Endothelial cell of umbilical vein (primary cell): ENCODE measurements at regions not wholly inside any gene's neighbourhood (a gene's known extent, or its start where the extent isn't known, plus 50 kb on each side); places are given as distances from the start of the nearest gene placed in this dataset.

Source experiments
- BruUV-seq: library from RNA; stranded (reverse); fragments of 400-500 nt; replicated peaks from 2 replicates; lab custom pipeline; 2021; lab: Mats Ljungman, UMichigan
- CTCF ChIA-PET: fragments of 300-600, 350-600 bp; sonication (Branson Sonifier 250); formaldehyde crosslinking; loops from one replicate; lab custom pipeline; 2021; ENCODE audit warnings: antibody characterized with exemption, inconsistent platforms; lab: Charles Lee
- POLR2A ChIA-PET: fragments of 300-600, 350-600 bp; sonication (Branson Sonifier 250); formaldehyde crosslinking; loops from one replicate; lab custom pipeline; 2021; ENCODE audit warnings: antibody characterized with exemption, inconsistent platforms; lab: Charles Lee
- DNase-seq: peaks from one replicate; pipeline ENCODE4 v3.0.0-alpha.2; 2011; ENCODE audit warnings: low read depth, low spot score
- FAIRE-seq: peaks from 2 replicates; lab custom pipeline; 2011; peaks lifted over from hg19 to GRCh38; lab: Jason Lieb, UNC
- H2AFZ ChIP-seq: 2 replicates; pipeline ENCODE4 v1.6.0; 2012; ENCODE audit warnings: low read depth, low read length, control low read depth, inconsistent platforms
- H3K27ac ChIP-seq: 2 replicates; pipeline ENCODE4 v1.5.1; 2011; ENCODE audit warnings: low read depth, mild to moderate bottlenecking, control low read depth, low read length, moderate library complexity; ENCODE audit not compliant: insufficient read depth
- H3K27me3 ChIP-seq, 2 experiments: 2 replicates each; pipeline versions ENCODE4 v1.6.0 to v1.6.1; 2011; ENCODE audit warnings: low read length in 2 of 2, mixed read lengths in 1 of 2; ENCODE audit not compliant: control insufficient read depth in 2 of 2, insufficient read depth in 2 of 2
- H3K36me3 ChIP-seq, 2 experiments: 2 replicates in 1 of 2; 3 replicates in 1 of 2; pipeline ENCODE4 v1.5.1; 2011; ENCODE audit warnings: low read length in 2 of 2, mild to moderate bottlenecking in 1 of 2, moderate library complexity in 1 of 2; ENCODE audit not compliant: control insufficient read depth in 2 of 2, insufficient read depth in 2 of 2; ENCODE audit errors: extremely low read depth in 1 of 2
- H3K4me1 ChIP-seq: 3 replicates; pipeline ENCODE4 v1.5.1; 2011; ENCODE audit warnings: mild to moderate bottlenecking, low read length; ENCODE audit not compliant: control insufficient read depth, insufficient read depth; ENCODE audit errors: extremely low read depth
- H3K4me2 ChIP-seq: 2 replicates; pipeline ENCODE4 v1.6.1; 2011; ENCODE audit warnings: low read length, control low read depth, mixed read lengths; ENCODE audit not compliant: insufficient read depth
- H3K4me3 ChIP-seq, 3 experiments: fragments of 200-600 bp in 1 of 3; sonication (generic), shearing (Covaris generic) in 1 of 3; replicated peaks in 1 of 3; 2 replicates each; pipeline ENCODE4 v1.5.1; 2011 to 2016; ENCODE audit warnings: control low read depth in 3 of 3, low read length in 3 of 3, mild to moderate bottlenecking in 2 of 3, inconsistent platforms in 1 of 3, low read depth in 1 of 3, moderate library complexity in 1 of 3; ENCODE audit not compliant: insufficient read depth in 1 of 3
- H3K79me2 ChIP-seq: 2 replicates; pipeline ENCODE4 v1.6.0; 2012; ENCODE audit warnings: low read length, inconsistent platforms; ENCODE audit not compliant: control insufficient read depth, insufficient read depth
- H3K9ac ChIP-seq: replicated peaks from 2 replicates; pipeline ENCODE3; 2011; ENCODE audit warnings: low read length, control low read depth; ENCODE audit not compliant: insufficient read depth; ENCODE audit errors: extremely low read depth
- H3K9me1 ChIP-seq: replicated peaks from 3 replicates; pipeline ENCODE4 v1.6.0; 2011; ENCODE audit warnings: mild to moderate bottlenecking, low read length; ENCODE audit not compliant: control insufficient read depth, insufficient read depth; ENCODE audit errors: extremely low read depth
- H3K9me3 ChIP-seq: replicated peaks from 2 replicates; pipeline ENCODE4 v1.5.1; 2012; ENCODE audit warnings: low read length, inconsistent platforms; ENCODE audit not compliant: control insufficient read depth, insufficient read depth
- H4K20me1 ChIP-seq: replicated peaks from 2 replicates; pipeline ENCODE3; 2011; ENCODE audit warnings: mild to moderate bottlenecking, low read length; ENCODE audit not compliant: control insufficient read depth, insufficient read depth; ENCODE audit errors: extremely low read depth
- EZH2 ChIP-seq: IDR thresholded peaks from 2 replicates; pipeline ENCODE4 v1.6.1; 2012; ENCODE audit warnings: borderline replicate concordance, low read depth, mild to moderate bottlenecking, moderate library complexity, low read length, inconsistent platforms; ENCODE audit not compliant: severe bottlenecking
- FOS ChIP-seq: IDR thresholded peaks from 2 replicates; pipeline ENCODE4 v1.6.1; 2011; ENCODE audit warnings: mild to moderate bottlenecking, low read length, moderate library complexity, borderline replicate concordance; ENCODE audit not compliant: insufficient read depth
- GATA2 ChIP-seq: IDR thresholded peaks from 2 replicates; pipeline ENCODE4 v1.7.0; 2011; ENCODE audit warnings: low read depth, mild to moderate bottlenecking, moderate library complexity, mixed read lengths, low read length; ENCODE audit not compliant: insufficient read length, insufficient read depth
- JUN ChIP-seq: IDR thresholded peaks from 2 replicates; pipeline ENCODE4 v1.6.1; 2011; ENCODE audit warnings: borderline replicate concordance, low read depth; ENCODE audit not compliant: insufficient read length, insufficient read depth
- MYC ChIP-seq: IDR thresholded peaks from one replicate; pipeline ENCODE4 v1.6.1; 2011; ENCODE audit warnings: mild to moderate bottlenecking, low read depth, low read length
- POLR2A ChIP-seq: IDR thresholded peaks from 2 replicates; pipeline ENCODE4 v1.6.1; 2012; ENCODE audit warnings: low read depth, mild to moderate bottlenecking, control low read depth, low read length
- POLR2AphosphoS5 ChIP-seq: IDR thresholded peaks from 2 replicates; pipeline ENCODE4 v1.6.1; 2012; ENCODE audit warnings: low read depth, mild to moderate bottlenecking, control low read depth, low read length, moderate library complexity; ENCODE audit not compliant: insufficient read depth
- dilution Hi-C: fragments of 300-500 bp; cut with MboI; formaldehyde crosslinking; loops from one replicate; pipeline ENCODE4 v1.15.0; 2019; ENCODE audit warnings: low sequenced_read_pairs; ENCODE audit not compliant: extremely low pct_ligation_motif_present
- intact Hi-C: fragments of 100-400 bp; cut with micrococcal nuclease; formaldehyde crosslinking; loops from one replicate; pipeline ENCODE4 v1.10.0; 2022
- TF ChIP-seq, protein P1 (sequence below): IDR thresholded peaks from 2 replicates; pipeline ENCODE4 v1.6.1; 2011; ENCODE audit not compliant: insufficient read depth, insufficient read length
- TF ChIP-seq, protein P2 (sequence below), 2 donors: IDR thresholded peaks; 1 replicate in 1 of 2; 2 replicates in 1 of 2; pipeline ENCODE4 v1.5.1; 2011; ENCODE audit warnings: low read length in 2 of 2, mild to moderate bottlenecking in 2 of 2, moderate library complexity in 2 of 2, control low read depth in 1 of 2, inconsistent platforms in 1 of 2, low read depth in 1 of 2; ENCODE audit not compliant: insufficient read depth in 1 of 2; ENCODE audit errors: extremely low read depth in 1 of 2

DNA sequence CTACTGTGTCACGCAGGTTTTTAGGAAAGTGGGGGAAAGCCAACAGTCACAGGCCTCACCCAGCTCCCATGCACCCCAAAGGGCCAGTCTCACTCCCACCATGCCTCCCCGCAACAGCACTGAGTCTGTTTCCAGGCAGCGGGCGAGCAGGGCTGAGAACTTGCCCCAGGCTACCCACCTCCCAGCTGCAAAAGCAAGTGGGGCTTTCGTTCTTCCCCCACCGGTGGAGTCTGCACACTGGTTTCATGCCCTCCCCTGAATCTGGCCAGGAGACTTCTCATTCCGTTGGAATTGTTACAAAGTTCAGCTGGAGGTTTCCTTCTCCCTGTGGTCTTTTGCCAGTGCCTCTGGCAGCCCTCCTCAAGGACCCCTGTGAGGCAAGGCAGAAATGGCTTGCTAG is 53.6 kb upstream of the KCNJ15 start:
- no peak for FAIRE-seq
- intact Hi-C loops (no loop called here), dilution Hi-C loops (no loop called here)
- no TSS peak for BruUV-seq
- Histone ChIP-seq H3K9ac (no peak overlapping the region), H3K36me3 (no peaks in the 10 kb centered on the region), H3K4me1 (no peaks in the 10 kb centered on the region), H3K27ac (no peak overlapping the region), H2AFZ (no peak overlapping the region), H3K79me2 (no peaks in the 10 kb centered on the region), H3K4me3 (no peak overlapping the region), H4K20me1 (no peaks in the 10 kb centered on the region), H3K4me2 (no peak overlapping the region), H3K9me1 (no peaks in the 10 kb centered on the region), H3K27me3 (peaks cover 8 to 14% of the 10 kb centered on the region in 2 experiments), H3K9me3 (no peaks in the 10 kb centered on the region)
- ChIA-PET CTCF (interaction anchor here (0.7 to 3.4 kb wide), 2 partner anchors 33 to 149 kb away, joined by 4 to 16 read pairs; no protein-coding TSS in a partner anchor), POLR2A (no interaction called here)
- no peak for DNase-seq
- TF ChIP-seq GATA2 (no peak), POLR2A (no peak), JUN (no peak), EZH2 (no peak), POLR2AphosphoS5 (no peak), MYC (no peak), FOS (no peak)
- TF ChIP-seq, protein P1, sequence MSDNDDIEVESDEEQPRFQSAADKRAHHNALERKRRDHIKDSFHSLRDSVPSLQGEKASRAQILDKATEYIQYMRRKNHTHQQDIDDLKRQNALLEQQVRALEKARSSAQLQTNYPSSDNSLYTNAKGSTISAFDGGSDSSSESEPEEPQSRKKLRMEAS = no peak
- TF ChIP-seq, protein P2, sequence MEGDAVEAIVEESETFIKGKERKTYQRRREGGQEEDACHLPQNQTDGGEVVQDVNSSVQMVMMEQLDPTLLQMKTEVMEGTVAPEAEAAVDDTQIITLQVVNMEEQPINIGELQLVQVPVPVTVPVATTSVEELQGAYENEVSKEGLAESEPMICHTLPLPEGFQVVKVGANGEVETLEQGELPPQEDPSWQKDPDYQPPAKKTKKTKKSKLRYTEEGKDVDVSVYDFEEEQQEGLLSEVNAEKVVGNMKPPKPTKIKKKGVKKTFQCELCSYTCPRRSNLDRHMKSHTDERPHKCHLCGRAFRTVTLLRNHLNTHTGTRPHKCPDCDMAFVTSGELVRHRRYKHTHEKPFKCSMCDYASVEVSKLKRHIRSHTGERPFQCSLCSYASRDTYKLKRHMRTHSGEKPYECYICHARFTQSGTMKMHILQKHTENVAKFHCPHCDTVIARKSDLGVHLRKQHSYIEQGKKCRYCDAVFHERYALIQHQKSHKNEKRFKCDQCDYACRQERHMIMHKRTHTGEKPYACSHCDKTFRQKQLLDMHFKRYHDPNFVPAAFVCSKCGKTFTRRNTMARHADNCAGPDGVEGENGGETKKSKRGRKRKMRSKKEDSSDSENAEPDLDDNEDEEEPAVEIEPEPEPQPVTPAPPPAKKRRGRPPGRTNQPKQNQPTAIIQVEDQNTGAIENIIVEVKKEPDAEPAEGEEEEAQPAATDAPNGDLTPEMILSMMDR (IDR thresholded peaks at IDR 0.05; ENCODE audit: extremely low read depth in 1 of 2, insufficient read depth in 1 of 2, low read depth in 1 of 2, low read length in 2 of 2) = no peak
